HL-60 (cell line): ENCODE measurements at regions not wholly inside any gene's neighbourhood (a gene's known extent, or its start where the extent isn't known, plus 50 kb on each side); places are given as distances from the start of the nearest gene placed in this dataset.

ENCODE experiments used
- DNase-seq, 2 experiments: peaks; one replicate each; pipeline ENCODE4 v3.0.0-alpha.2; 2010 to 2020; ENCODE audit warnings: low read depth in 1 of 2, low spot score in 1 of 2
- H3K27ac ChIP-seq: fragments of 250-450 bp; sonication (Bioruptor Pico); replicated peaks from 2 replicates; pipeline ENCODE4 v1.5.1; 2020; ENCODE audit warnings: mild to moderate bottlenecking, moderate library complexity
- H3K27me3 ChIP-seq: fragments of 250-450 bp; sonication (Bioruptor Pico); 2 replicates; pipeline ENCODE4 v1.5.1; 2021; ENCODE audit warnings: mild to moderate bottlenecking, moderate library complexity; ENCODE audit not compliant: insufficient read depth, poor library complexity, severe bottlenecking
- H3K4me3 ChIP-seq: replicated peaks from 2 replicates; pipeline ENCODE4 v1.5.1; 2011; ENCODE audit warnings: mild to moderate bottlenecking, control low read depth, low read length; ENCODE audit not compliant: insufficient read depth
- CTCF ChIP-seq: IDR thresholded peaks from one replicate; pipeline ENCODE4 v1.5.1; 2011; ENCODE audit warnings: low read length, control low read depth, inconsistent platforms; ENCODE audit not compliant: insufficient read depth
- GABPA ChIP-seq: IDR thresholded peaks from 2 replicates; pipeline ENCODE4 v1.6.1; 2012; ENCODE audit warnings: low read depth
- POLR2AphosphoS5 ChIP-seq: IDR thresholded peaks from 2 replicates; pipeline ENCODE4 v1.6.1; 2012; ENCODE audit warnings: low read depth
- REST ChIP-seq: IDR thresholded peaks from 2 replicates; pipeline ENCODE4 v1.6.1; 2012; ENCODE audit warnings: low read depth; ENCODE audit not compliant: insufficient replicate concordance
- SPI1 ChIP-seq: IDR thresholded peaks from 2 replicates; pipeline ENCODE4 v1.6.1; 2012; ENCODE audit warnings: low read depth, mild to moderate bottlenecking, borderline replicate concordance

DNA sequence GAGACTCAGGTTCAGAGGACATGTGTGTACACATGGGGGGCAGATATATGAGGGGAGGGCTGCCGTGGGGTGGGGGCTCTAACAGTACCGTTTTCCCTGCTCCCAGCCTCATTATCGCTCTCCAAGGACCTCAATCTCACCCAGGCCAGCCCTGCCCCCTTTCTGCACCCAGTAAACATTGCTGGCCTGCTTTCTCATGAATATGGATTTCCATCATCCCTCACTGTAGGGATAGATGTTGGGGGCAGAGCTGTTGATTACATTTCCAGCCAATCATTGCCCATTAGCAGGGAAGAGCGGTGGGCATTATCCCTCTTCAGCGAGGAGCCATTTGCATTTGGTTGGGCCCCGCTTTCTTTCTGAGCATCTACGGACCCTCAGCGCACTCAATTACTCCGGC, 273.8 kb downstream of the RPS6KC1 start:
- Histone ChIP-seq H3K4me3 (no peak overlapping the region), H3K27ac (no peak overlapping the region), H3K27me3 (no peaks in the 10 kb centered on the region)
- no peak for DNase-seq
- TF ChIP-seq SPI1 (no peak), REST (no peak), CTCF (no peak), GABPA (no peak), POLR2AphosphoS5 (no peak)

GRCh38 chr1:213325482-213325881, 274.4 kb downstream of the RPS6KC1 start:
- no peak for TF ChIP-seq CTCF
- peak; percentile 55; the same call in 1 of the 2 replicates for TF ChIP-seq SPI1
- TF ChIP-seq REST = no peak
- H3K4me3 ChIP-seq = no peak overlapping the region
- no peaks in the 10 kb centered on the region for H3K27me3 ChIP-seq
- no peak overlapping the region; the same call in 1 of the 2 replicates for H3K27ac ChIP-seq
- DNase-seq = peak in 1 of 2 experiments; percentile 8

- no peak for DNase-seq
- H3K4me3 ChIP-seq = no peak overlapping the region
- TF ChIP-seq SPI1 (no peak), GABPA (no peak), POLR2AphosphoS5 (no peak), CTCF (no peak), REST (no peak)
- H3K27ac ChIP-seq = no peak overlapping the region
- H3K27me3 ChIP-seq = no peaks in the 10 kb centered on the region
These were observed 275.4 kb downstream of the RPS6KC1 start for GRCh38 chr1:213326281-213327016.
